HG03159 (cell line): ENCODE measurements at regions not wholly inside any gene's neighbourhood (a gene's known extent, or its start where the extent isn't known, plus 50 kb on each side); places are given as distances from the start of the nearest gene placed in this dataset.
"Not testable (repeated sequence)": the region's sequence is repeated elsewhere in the genome, so short reads cannot be mapped to it uniquely, and the experiment has no call there.

Experiments used
- ATAC-seq: cut with Tn5 transposase; IDR thresholded peaks from one replicate; pipeline ENCODE4 v1.9.1; 2021; ENCODE audit warnings: mild to moderate bottlenecking, moderate library complexity; ENCODE audit not compliant: unreplicated experiment

DNA sequence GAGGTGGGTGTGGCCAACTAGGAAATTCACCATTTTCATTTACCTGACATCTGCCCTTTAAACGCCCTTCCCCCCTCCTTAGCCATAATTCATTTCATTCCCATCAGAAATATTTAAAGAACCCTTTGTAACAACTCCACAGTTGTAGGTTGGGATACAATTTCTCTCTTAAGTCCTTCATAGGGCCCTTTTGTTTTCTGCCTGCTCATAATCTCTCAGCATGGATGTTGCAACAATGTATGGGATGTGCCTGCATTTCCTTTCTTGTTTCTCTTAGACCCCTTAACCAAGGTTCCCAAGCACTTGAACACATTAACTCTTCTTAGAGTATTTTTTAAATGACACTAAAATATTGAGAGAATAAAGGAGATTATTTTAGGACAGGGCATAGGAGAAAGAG is 51.7 kb upstream of the MYO10 start:
- ATAC-seq, result no peak

DNA sequence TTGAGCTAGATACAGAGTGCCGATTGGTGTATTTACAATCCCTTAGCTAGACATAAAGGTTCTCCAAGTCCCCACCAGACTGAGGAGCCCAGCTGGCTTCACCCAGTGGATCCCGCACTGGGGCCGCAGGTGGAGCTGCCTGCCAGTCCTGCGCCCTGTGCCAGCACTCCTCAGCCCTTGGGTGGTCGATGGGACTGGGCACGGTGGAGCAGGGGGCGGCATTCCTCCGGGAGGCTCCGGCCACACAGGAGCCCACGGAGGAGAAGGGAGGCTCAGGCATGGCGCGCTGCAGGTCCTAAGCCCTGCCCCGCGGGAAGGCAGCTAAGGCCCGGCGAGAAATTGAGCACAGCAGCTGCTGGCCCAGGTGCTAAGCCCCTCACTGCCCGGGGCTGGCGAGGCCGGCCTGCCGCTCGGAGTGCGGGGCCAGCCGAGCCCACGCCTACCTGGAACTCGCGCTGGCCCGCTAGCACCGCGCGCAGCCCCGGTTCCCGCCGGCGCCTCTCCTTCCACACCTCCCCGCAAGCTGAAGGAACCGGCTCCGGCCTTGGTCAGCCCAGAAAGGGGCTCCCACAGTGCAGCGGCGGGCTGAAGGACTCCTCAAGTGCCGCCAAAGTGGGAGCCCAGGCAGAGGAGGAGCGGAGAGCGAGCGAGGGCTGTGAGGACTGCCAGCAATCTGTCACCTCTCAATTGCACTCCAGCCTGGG is 54.9 kb upstream of the MYO10 start:
- ATAC-seq, result not testable (repeated sequence)

DNA sequence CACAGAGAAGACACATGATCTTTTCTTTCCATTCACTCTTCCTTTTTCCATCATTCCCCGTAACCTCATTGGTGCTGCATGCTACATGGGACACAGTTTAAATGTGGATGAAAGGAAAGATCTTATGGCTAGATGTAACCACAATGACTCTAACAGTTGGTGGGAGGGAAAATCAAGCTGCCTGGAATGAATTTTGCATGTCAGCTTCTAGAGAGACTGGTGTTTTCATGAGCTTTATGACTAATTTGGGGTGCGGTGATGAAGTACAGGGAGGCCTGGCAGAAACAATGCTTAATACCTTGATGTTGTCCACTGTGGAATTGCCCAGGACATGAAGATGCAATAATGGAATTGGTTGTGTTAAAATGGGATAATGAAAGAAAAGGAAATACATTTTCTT is 55.9 kb upstream of the MYO10 start:
- ATAC-seq, result no peak

DNA sequence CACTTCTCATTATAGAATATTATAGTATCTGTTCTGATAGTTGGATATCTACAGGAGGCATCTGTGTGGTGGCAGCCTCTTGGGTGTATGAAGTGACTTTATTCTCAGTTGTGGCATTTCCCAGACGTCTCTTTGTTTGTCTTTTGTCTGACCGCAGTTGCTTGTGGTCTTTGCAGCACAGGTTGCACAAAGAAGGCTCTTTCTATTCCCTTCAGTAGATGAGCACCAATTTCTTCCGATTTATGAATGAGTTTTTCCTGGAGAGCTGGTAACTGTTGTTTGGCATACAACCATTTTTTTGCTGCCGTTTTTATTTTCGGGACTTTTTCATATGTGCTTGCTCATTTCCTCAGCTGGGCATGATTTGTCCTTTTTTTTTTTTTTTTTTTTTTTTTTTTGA is 56.4 kb upstream of the MYO10 start:
- ATAC-seq, result no peak

DNA sequence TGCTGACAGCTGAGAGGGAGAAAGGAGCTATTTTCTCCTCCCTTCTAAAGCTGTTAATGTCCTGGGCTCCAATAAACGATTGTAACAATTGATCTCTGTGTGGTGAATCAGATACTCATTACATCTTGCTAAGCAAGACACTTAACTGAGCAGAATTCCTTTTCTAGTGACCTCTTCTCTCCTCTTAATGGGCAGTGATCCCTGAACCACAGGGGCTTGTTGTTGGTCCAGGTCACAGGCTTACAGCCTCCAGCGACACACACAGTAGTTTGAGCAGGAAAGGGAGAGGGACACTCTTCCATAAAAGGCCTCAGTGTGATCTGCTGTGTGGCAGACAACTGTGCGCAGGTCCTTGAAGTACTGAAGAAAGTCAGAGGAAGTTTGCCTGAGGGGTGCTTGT is 58.5 kb upstream of the MYO10 start:
- ATAC-seq, result no peak

DNA sequence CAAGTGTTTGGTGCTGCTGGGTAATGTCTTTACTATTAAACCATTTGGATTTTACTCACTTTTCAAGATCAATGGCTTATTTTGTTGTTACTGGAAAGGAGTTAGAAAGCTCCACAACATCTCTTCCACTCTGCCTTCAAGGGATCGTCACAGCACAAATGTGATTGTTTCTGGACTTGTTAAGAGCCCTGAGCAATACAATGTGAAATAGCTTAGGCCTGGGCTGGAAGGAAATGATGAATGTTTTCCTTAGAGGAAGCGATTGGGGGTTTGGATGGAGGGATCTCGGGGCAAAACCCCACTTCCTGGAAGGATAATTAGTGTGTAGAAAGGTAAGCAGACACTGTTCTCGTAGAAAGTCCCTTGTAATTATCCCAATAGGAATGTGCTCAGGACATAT is 59.3 kb upstream of the MYO10 start:
- no peak for ATAC-seq

DNA sequence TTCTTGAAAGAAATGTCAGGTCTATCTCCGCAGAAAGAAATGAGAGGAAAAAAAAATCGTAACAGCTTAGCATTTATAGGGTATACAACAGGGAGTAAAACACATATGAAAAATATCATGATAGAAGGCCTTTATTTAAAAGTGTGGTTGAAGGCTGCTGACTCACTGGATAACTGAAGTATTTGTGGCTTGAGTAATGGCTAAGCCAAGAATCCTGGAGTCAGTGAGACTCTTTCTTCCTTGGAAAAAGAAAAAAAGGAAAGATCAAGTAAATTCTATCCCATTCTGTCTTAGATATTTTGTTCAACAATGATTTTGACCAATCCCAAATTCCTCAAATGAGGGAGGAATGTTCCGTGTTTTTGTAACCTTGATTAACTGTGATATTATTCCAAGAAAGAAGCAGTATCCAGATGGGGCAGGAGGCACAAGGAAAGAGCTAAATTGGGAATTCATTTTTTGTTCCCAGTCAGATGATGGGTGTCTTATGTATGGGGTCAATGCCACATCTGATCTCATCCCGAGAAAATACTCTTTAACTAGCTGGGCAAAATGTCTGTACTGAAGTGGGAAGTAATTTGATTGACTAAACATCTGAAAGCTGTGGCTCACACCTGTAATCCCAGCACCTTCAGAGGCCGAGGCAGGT is 64.3 kb upstream of the MYO10 start:
- ATAC-seq, result no peak

DNA sequence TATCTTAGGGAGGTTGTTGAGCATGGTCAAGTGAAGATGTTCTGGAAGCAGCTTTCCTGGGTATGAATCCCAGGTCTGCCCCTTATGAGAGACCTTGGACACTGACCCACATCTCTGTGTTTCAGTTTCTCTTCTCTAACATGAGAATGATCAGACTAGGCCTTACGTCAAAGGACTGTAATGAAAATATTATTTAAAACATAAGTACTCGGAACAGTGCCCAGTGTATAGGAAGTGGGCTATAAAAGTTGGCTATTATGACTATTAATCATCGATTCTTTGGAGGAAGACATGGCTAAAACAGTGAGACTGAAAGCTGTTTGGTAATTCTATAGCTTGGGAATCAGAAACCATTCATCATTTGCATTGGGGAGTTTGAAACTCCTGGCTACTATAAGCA is 65.3 kb upstream of the MYO10 start:
- ATAC-seq, result no peak

DNA sequence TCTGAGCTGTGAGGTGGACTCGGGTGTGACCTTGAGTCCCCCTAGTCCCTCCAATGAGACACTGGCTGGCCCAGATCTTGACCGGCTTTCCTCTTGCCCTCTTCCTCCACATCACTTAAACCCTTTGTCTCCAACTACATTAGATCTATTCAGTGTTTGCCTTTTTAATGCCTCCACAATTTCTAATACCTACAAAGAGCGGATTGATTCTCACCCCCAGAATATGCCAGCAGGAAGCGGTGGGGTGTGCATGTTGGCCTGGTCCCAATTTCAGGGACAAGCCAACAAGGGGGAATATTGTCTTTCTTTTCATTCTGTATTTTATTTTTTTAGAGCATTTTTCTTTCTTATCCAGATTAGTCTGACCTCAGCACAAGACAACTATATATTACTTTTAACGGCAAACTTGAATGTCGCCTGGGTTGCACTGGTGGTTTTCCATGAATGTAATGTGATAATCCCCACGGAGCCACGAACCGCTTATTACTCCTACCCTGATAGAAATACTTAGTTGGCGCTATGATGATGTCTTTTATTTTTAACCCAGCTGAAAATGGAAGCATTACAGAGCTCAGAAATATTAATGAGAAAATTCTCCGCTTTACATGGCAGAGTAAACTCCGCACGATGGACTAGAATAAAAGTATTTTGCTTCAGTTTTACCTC is 68.5 kb upstream of the MYO10 start:
- ATAC-seq, result no peak

DNA sequence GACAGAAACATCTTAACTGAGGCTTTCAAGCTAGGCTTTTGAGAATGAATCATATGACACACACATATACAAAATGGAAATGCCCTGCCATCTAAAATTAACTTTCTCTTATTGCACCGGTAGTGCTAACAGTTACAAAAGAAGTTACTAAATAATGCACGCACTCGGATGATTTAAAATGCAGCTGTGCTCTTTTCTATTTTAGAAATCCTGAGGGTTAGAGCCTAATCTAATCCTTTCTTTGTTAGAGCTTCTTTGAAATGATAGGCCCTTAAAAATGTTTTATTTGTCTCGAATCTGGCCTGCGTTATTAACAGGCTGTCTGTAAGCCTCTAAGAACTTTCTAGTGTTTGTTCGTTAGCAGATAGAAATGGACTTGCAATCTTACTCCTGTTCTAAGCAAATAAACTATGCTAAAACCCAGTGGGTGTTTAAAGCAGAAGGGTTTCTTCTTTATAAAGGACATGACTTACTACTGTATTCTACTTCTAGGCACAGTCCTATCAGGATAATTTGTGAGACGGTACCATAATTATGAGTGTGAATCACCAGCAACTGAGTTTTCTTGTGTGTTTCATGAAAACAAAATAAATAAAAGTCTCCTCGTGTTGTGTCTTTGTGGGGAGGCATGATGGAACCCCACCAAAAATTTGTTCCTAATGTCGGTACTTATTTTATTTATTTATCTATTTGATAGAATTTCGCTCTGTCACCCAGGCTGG is 69.2 kb upstream of the MYO10 start:
- ATAC-seq, result no peak

DNA sequence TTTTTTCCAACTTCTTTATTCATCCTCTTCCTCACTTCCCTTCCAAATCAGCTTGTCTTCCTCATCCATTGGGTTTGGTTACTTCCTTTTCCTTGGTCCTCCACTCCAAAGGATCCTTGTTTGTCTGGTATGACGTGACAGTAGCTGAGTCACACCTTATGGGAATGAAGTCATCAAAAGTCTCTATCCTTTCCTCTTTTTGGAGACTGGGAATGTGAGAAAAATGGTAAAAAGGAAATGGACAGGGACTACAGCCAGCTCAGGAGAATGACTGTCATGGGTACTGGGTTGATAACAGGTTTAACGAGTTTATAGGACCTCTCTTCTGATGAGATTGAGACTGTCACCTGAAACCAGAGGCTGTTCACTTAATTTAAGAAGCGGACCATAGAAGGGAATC is 76.2 kb upstream of the MYO10 start:
- ATAC-seq, result no peak

DNA sequence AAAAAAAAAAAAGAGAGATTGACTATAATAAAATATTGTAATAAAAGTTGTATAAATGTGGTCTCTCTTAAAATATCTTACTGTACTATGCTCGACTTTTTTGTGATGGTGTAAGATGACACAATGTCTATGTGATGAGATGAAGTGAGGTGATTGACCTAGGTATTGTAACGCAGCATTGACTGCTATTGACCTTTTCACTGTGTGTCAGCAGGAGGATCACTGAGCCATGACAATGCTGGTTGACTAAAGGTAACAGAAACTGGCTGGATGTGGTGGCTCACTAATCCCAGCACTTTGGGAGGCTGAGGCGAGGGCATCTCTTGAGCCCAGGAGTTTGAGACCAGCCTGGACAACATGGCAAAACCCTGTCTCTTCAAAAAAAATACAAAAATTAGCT is 78.6 kb upstream of the MYO10 start:
- ATAC-seq, result no peak

DNA sequence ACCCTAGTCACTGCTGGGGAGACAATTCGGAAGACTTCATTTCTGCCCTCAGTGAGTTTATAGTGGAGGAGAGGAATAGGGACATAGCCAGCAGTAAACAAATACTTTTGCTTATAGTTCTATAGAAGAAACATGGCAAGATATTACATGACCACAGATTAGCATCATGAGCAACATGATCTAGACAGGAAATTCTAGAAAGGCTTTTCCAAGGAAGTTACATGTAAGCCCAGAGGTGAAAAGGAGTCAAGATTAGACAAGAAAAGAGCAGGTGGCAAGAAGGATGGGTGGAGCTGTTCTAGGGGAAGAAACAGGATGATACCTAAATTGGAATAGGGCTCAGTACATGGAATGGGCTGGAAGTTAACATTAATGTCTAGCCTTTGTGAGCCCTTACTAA is 82.8 kb upstream of the MYO10 start:
- ATAC-seq, result no peak

DNA sequence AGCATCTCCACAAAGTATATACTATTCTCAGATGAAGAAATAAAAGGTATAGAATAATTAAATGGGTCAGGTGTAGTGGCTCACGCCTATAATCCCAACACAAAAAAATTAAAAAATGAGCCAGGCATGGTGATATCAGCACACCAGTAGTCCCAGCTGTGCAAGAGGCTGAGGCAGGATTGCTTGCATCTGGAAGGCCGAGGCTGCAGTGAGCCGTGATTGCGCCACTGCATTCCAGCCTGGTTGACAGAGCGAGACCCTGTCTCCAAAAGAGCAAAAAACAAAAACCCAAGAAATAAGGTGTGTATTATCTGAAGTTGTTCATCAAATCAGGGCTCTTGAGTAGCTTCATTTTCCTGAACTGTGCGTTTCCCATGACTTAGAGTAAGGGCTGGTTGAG is 83.2 kb upstream of the MYO10 start:
- no peak for ATAC-seq

DNA sequence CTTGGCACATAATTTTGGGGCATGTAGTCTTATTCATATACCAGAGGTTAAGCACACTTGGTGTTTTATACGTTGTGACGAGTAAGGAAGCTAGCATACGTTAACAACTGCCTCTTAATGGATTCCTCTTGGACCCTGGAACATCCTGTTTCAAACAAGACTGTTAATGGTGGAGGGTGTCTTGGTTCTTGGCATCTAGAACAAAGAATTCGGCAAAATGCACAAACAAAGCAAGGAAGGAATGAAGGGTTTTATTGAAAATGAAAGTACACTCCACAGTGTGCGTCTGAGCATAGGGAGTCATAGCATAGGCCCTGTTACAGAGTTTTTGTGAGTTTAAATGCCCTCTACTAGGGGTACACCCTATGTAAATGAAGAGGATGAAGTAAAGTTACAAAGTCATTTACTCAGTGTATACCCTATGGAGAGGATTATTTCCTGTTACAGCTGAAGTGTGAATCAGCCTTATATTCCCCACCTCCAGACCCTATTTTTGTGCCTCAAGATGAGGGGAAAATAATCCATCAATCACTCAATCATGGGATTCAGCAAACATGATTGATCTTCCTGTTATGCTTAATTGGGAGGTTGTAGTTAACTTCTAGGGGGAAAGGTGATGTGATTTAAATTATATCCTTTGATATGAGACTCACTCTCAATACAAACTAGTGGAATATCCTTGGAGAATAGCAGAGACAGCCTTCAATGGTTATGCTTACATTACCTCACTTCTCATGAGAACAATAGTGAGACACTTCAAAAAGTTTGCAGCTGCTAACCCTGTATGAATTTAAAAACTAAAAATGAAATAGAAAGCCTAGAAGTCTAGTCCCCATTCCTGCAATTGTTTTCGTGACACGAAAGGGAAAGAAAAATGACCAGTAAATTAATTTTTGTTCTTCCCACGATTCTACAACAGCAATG is 84.9 kb upstream of the MYO10 start:
- ATAC-seq, result no peak

DNA sequence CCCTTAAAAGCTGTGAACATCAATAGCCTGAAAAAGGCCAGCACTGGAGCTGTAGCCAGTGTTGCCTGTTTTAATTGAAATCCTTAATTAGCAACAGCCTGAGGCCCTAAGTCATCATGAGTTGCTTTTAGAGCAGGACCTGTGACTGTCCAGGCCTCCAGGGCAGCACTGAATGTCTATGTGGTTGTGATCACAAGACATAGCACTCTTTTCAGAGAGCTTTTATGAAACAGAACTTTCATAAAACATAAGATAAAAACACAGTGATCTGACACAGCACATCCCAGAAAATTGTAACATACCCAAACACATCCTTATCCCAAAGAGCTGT is 85.5 kb upstream of the MYO10 start:
- no peak for ATAC-seq

DNA sequence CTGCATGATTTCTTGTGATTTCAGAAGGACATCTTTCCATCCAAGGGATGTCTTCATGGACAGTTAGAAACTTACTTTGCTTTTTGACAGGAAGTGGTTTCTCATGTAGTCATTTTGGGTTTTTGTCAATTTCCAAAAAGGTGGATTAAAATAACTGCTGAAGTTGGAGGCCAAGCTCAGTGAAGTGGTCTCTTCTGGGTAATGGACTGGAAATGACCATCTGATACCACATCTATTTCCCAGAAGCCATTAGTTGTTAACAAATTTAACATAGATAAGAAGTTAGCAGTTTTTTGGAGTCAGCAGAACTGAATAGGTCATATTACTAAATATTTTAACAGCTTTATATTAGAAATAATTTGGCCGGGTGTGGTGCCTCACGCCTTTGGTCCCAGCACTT is 86.2 kb upstream of the MYO10 start:
- no peak for ATAC-seq

DNA sequence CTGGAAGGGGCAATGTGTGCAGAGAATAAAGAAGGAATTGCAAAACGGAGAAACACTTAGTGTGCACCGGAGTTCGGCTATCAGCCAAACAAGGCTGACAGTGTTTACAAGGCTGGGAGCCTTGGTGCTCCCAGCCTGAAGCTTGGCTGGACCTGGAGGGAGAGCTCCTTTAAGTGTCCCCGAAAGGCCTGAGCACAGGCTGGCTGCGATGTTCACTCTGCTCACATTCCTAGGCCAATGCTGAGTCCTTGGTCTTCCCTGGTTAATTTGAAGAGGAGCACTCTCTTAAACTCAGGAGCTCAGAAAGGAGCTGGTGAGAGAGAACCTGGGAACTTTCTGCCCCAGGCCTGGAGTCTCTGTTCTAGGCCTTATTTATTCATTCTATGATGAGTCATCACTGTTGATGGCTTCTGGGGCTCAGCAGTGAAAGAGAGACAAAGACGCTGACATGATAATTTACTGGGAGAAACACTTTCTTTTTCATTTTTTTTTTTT is 88.6 kb upstream of the MYO10 start:
- ATAC-seq, result no peak

DNA sequence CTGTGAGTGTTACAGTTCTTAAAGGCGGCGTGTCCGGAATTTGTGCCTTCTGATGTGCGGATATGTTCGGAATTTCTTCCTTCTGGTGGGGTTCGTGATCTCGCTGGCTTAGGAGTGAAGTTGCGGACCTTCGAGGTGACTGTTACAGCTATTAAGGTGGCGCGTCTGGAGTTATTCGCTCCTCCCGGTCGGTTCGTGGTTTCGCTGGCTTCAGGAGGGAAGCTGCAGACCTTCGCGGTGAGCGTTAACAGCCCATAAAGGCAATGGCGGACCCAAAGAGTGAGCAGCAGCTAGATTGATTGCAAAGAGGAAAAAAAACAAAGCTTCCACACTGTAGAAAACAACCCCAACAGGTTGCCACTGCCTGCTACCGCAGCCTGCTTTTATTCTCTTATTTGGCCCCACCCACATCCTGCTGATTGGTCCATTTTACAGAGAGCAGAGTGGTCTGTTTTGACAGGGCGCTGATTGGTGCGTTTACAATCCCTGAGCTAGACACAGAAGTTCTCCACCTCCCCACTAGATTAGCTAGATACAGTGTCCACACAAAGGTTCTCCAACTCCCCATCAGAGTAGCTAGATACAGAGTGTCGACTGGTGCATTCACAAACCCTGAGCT is 95.7 kb upstream of the MYO10 start:
- ATAC-seq, result not testable (repeated sequence)

DNA sequence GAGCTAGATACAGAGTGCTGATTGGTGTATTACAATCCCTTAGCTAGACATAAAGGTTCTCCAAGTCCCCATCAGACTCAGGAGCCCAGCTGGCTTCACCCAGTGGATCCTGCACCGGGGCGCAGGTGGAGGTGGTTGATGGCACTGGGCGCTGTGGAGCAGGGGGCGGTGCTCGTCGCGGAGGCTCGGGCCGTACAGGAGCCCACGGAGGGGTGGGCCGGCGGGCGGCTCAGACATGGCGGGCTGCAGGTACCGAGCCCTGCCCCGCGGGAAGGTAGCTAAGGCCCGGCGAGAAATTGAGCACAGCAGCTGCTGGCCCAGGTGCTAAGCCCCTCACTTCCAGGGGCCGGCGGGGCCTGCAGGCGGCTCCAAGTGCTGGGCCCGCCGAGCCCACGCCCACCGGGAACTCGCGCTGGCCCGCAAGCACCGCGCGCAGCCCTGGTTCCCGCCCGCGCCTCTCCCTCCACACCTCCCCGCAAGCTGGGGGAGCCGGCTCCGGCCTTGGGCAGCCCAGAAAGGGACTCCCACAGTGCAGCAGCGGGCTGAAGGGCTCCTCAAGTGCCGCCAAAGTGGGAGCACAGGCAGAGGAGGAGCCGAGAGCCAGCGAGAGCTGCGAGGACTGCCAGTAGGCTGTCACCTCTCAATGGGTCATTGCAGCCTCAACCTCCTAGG is 96.4 kb upstream of the MYO10 start:
- not testable (repeated sequence) for ATAC-seq
